ENCODE measurements at regions not wholly inside any gene's neighbourhood (a gene's known extent, or its start where the extent isn't known, plus 50 kb on each side); places are given as distances from the start of the nearest gene placed in this dataset.
"Not testable (repeated sequence)": the region's sequence is repeated elsewhere in the genome, so short reads cannot be mapped to it uniquely, and the experiment has no call there.

DNA sequence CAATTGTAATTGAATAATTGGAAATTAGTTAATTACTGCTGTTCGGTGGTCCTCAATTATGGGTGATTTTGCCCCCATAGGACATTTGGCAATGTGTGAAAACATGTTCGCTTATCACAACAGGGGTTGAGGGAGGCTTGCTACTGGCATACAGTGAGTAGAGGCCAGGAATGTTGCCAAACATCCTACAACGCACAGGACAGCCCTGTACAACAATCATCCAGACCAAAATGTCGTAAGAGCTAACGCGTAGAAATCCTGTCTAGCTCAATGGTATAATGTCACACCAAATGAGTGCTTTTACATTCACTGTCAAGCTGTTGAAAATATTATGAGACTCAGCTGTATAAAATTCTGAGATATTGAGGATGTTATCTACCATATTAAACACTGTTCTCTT, 464.4 kb upstream of the TUSC1 start:
- DNase-seq, result no peak

DNA sequence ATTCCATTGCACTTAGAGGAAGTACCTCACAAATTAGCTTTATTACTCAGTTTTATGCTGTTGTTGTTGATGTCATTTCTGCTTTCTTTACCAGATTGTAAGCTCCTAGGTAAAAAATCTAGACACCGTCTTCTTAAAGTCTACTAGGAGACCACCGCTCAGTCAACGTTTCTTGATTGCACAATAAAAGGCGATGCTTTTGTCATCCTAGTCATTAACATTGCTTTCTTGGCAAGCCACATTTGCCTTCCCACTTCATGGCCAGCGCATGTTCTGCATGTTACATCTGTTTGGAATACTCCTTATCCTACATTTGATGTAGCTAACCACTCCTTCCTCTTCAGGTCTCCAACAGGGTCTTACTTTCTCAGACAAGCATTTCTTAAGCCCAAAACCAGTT, 464.0 kb upstream of the TUSC1 start:
- DNase-seq, result no peak

DNA sequence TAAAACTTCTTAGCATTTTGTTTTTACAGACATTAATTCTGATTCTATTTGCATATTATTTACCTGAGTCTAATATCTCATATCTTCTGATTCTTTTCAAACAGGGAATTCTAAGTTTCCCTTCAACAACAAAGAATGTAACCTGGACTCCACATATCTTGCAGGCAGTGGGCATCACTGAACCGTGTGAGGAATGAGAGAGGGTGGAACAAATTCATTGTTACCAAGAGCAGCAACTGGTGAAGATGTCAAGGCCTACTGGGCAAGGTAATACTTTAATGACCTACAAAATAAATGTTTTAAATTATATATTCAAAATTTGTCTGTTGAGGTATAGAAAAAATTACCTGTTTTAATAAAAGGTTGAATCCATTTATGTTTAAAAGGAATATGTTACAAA, 455.3 kb upstream of the TUSC1 start:
- no peak for DNase-seq

DNA sequence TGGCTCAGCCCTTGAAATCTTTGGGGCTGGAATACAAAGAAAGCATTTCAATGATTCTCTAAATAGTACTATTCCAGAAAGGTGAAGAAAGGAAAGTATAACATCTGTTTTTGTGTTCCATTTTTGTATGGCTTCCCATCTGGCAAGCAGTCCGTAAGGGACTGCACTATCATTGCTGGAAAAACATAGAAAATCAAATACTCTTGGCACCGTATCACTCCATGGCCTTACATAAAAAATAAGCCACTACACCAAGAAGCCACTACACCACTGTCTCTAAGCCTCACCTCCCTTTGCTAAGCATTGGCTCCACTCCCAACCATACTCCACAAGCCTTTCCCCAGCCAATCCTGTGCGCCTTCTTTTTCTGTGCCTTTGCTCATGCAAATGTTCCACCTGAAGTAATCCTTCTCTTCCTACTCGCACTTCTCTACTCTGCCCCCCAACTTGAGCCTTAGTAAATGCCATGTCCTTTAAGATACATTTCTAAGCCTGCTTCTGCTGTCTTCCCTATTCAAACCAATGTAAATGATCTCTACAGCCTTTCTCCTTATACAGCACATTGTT, 454.6 kb upstream of the TUSC1 start:
- DNase-seq, result no peak

DNA sequence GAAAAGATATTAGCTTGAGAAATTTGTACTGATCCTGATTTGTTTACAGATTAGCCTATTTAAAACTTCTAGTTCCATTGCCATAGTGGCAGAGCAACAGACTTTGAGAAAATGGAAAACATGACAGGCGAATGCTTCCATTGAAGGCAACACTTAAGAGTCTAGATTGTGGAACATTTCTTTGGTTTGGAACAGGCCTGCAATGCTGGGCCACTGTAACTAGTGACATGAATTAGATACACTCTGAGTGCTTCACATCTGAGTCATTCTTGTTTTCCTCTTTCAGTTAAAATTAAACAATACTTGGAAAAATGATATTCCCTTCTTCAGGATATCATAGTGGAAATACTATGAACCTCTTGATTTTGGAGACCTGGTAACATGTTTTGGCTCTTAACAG, 453.6 kb upstream of the TUSC1 start:
- DNase-seq, result no peak

DNA sequence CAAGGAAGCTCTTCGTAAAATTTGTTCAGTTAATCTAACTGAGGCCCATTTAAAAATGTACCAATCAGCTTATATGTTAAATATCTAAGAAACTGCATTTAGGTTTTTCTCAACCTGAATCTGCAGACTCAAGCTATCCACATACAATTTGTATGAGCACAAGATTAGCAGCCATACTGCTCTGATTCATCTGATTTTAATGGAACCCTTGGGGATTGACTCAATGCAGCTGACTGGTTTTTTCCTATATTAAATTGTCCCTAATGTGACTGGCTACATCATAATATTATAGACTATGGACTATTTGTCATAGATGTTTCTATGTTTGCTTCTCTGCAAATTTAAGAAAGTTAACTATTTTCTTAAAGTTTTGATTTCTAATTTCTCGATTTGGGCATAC, 451.0 kb upstream of the TUSC1 start:
- DNase-seq, result no peak

DNA sequence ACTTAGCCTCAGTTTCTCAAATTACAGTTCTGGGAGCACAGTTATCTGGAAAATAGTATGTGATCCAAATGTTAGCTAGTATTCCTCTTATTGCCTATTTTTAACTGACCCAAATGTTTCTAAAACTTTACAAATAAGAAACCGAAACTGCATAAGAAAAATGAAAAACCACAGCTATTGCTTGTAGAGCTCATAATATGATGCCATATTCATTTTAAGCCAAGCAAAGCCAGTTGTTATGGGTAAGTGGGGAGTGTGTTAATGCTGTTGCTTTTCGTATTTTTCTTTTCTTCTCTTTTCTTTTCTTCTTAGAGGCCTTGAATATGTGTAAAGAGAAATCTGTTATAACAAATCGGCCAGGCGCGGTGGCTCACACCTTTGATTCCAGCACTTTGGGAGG, 447.4 kb upstream of the TUSC1 start:
- no peak for DNase-seq

DNA sequence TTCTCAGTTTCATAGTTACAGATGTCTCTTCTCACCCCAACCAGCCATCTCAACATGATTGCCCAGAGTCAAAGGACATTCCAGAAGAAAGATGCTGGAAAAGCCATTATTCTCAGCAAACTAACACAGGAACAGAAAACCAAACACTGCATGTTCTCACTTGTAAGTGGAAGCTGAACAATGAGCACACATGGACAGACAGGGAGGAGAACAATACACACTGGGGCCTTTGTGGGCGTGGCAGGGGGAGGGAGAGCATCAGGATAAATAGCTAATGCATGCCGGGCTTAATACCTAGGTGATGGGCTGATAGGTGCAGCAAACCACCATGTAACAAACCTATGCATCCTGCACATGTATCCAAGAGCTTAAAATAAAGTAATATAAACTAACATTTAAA, 437.8 kb upstream of the TUSC1 start:
- DNase-seq, result not testable (repeated sequence)

DNA sequence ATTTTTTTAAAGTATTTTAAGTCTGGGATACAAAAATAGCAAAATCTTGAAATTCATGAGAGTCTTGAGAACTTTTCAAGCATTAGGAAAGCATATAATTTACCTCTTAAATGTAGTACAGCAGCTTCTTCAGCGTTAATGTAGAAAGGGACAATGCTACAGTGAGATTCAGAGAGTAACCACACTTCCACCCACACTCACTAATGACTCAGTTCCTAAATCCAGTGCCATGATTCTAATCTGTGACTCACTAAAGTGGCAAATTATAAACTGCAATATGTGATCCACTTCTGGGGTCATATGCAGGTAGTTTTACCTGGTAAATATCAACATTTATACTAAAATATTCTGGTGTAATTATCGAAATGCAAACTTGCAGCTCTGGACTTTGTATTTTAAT, 434.5 kb upstream of the TUSC1 start:
- DNase-seq, result no peak

DNA sequence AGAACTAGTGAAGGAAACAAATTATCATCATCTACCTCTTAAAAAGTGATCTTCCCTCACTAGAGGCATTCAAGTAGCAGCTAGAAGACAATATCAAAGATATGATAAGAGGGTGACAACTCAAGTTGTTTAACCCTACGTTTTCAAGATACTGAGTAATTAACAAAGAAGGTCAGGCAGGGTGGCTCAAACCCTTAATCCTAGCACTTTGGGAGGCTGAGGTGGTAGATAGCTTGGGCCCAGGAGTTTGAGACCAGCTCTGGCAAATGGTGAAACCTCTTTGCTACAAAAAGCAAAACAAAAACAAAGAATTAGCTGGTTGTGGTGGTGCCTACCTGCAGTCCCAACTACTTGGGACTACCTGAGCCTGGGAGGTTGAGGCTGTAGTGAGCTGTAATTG, 408.2 kb upstream of the TUSC1 start:
- no peak for DNase-seq

DNA sequence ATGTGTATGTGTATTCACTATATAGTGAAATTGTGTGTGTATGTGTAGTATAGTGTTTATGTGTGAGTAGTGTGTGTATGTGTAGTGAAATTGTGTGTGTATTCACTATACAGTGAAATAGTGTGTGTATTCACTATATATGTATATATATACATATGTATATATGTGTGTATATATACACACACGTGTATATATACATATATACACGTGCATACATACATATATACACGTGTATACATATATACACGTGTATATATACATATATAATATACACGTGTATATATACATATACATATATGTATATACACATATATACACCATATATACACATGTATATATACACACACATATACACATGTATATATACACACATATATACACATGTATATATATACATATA, 403.6 kb upstream of the TUSC1 start:
- DNase-seq, result no peak

DNA sequence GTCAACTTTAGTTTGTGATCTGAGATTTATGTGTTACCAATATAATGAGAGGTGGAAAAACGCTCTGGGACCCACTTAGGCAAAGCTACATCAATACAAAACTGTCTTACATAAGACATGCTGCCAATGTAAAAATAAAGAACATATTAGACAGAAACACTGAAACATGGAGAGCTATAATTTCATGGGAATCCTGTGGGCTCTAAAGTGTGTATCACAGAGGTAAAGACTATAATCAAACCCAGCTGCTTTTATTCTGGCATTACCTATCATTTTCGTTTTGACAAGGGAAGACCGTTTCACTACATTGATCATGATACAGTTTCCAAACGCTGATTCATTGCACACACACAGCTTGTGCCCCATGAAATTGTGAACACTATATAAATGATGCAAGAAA, 400.5 kb upstream of the TUSC1 start:
- DNase-seq, result no peak

DNA sequence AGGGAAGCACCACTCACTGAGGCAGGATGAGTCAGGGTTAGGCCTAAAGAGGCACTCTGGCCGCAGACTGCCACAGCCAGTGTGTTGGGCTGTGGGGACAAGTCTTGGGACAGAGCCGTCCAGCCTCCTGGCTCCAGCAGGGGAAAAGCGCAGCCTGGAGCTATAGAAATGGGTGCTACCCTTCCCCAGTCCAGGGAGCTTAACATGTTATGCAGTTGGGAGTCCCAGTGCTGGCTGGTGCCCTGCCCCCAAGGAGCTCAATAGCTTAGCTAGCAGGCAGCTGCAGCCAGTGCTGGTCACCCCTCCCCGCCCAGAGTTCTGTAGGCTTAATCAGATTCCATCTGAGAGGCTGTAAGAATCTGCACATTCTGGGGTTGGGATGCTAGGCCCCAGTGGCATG, 399.6 kb upstream of the TUSC1 start:
- no peak for DNase-seq

DNA sequence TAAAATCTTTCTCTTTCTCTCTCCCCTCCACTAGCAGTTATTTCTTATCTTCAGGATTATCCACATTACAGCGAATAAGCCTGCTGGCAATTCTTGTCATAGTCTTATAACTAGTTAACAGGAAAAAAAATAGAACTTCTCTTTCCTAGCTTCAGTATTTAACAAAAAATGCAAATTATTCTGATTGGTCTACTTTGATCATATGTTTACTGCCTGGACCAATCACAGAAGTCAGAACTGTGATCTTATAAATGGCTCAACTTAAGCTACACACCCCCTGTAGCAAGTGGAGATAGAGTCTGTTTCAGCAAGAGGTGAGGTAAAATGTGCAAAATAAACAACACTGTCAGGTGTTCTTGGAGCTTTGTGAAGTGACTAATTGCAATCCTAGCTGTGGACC, 389.4 kb upstream of the TUSC1 start:
- no peak for DNase-seq

DNA sequence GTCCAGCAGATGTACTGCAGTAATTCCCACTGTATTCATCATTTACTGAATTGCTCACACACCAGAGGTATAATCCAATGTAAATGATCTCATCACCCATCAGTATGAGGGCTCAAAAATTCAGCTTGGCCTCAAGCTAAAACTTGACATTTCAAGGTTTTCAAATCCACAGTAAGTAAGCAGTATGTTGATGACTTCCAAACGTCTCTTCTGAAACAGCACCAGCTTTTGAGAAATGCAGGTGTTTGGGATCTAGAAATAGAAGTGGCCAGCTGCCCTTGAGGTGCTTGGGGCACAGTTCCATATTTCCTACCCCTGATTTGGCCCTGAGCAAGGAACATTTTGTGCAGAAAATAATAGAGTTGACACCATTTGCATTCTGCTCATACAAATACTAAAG, 388.0 kb upstream of the TUSC1 start:
- DNase-seq, result no peak

DNA sequence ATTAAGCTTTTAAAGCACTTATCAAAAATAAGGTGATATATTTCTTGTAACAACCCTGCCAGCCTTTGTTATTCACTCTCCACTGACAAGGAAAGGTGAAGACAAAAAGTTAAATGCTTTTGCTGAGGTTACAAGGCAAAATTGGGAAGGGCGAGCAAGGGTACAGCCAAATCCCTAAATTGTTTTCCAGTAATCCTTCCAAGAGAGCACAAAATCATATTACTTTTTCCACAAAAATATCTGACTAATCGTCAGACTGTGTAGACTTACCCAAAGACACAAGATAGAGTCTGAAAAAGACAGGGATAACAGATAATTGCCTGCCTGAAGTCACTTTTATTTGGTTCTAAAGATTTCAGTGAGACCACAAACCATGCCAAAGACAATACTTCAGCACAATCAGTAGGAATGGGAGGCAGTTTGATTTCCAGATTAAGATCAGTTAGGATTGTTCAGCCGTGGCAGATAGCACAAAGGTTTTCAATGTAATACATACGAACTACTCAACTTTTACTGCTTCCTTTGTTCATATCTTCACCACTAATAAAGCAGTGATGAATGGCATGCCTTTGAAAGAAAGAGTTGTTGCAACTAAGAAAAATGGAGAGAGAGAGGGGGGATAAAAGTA, 383.8 kb upstream of the TUSC1 start:
- DNase-seq, result no peak

DNA sequence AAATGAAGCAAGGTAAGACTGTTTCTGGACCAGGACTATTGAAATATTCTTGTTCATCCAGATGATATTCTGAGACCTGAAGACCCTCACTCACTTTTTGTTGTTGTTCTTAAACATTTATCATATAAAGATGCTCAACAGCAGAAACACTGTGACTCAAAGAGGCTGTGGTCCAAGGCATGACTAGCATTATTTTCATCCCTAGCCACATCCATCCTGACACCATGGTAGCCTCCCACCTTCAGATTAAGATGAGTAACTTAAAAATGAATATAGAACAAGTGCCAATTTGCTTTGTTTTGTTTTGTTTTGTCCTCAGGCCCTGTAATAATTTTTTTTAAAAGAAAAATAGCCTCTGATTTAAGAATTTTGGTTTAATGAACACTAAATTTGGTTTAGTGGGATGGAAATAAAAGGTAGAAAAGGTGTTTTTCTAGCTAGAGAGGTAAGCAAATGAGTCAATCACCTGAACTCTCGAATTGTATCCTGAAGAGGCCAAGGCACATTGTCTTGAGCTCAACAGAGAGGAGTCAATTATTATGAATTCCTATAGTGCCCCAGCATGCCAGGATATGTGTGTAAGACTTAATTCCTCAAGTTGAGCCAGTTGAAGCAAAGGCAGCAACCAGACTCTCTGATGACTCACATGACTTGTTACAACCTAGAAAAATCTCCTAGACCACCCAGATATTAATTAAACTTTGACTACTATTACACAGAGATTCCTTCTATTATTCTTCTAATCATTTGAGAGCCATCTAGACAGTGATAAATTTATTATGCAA, 380.1 kb upstream of the TUSC1 start:
- no peak for DNase-seq

DNA sequence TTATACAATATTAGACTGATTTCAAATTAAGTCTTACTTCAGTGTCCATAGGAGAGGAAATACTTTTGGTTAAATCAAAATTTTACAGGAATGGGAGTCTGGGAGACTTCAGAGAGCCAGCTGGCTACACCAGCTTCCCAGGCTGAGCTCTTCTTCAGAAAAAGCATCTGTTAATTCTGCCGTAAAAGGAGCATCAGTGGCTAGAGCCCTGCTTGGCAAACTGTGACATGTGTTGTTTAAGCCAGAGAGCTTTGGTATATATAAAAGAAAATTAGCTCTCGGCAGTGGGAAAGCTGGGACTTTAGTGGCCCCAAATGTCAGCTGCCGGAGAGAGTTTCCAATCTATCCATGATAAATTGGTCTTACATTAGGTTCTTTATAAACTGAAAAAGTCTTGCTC, 378.8 kb upstream of the TUSC1 start:
- no peak for DNase-seq

DNA sequence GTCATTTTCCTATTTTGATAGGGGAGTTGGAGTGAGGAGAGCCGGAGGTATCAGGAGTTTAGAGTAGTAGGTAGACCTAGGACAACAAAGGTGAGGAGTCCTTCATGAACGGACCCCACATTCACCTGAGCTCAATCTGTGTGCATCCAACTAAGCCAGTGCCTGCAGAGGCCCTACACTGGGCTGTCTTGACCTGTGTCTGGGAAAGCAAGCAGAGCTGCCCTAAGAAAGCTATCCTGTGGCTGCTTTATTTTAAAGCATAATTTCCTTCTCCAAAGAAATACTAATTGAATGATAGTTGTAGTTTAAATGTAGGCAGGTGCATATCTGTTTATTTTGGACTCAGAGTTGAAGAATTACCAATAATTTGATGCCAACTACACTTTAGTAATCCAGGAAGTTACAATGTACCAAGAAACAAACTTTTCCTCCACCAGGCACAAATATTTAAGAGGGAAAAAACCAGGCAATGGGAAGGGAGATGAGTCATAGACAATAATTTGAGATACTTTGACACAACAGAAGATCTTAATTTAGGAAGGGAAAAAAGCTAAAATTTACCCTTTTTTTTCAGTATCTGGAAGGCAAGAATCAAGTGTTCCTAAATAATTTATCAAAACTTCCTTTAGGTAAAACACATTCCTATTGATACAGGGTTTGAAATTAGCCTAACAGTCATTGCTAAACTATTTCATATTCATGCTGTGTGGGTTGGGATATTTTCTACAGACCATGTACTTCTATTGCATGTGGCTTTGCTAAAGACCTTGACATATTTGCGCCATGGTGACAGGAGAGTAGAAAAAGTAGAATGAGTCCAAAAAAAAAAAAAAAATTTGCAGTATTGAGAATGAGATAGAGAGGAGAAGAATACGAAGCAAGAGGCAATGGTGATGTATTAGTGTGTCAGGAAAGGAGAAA, 376.6 kb upstream of the TUSC1 start:
- DNase-seq, result no peak

DNA sequence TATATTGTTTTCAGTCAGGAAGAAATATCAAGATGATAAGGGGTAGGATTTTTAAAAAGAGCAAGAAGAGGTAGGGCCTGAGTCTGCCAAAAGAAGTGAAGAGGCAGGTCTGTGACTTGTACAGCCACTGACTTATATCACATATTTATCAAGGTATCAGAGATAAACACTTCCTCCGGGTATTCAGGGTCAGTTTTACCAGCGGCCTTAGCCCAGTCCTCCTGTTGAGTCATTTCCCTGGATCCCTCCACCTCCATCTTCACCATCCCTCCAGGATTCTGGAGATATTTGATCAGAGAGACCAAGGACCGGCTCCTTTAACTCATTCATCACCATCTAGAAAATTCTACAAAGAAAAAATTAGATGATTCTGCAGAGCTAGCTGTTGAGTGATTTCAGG, 375.7 kb upstream of the TUSC1 start:
- no peak for DNase-seq

DNA sequence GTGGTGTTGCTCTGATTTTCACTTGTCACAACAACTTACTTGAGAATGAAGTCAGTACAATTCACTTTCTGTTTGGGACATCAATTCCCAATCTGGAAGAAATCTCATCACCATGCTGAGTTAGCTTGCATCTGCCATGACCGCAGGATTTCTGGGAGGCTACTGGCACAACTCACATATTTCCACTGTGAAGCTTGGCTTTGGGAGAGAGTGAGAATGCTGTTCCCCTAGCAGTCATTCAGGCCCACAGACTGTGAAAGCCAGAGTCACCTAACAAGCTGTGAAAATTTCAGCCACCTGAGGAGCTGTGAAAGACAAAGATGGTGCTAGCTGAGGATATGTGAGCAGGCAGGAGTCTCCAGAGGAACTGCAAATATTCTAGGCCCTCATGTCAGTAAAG, 365.2 kb upstream of the TUSC1 start:
- DNase-seq, result no peak

DNA sequence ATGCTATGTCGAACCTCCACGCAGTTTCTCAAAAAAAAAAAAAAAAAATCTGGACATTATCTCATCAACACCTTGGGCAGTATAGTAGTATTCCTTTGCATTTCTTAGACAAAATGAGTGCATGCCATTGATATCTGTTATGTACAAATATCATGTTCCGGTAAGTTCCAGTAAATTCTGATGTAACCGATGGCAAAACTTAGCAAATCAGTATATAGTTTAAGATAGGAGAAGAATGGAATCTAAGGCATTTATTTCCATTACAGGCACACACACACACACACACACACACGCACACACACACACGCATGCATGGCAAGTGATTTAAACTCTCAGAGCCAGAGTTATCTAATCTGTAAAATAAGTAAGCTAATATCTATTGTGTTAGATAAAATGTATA, 356.5 kb upstream of the TUSC1 start:
- no peak for DNase-seq

DNA sequence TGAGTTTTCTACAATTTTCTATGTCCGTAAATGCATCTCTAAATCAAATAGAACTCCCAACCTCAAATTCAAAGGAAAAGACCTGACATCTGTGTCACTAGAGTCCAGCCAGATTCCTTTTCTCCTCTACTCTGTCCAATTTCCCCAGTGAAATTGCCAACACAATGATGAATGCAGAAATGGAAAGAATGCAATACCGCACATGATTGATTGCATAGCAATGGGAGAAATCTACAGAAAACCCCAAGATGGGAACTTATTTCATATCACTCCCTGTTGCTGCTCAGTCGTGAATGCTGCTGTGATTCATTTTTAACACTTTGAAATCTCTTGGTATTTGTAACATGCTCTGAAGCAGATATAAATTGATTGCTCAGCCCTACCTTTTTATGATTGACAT, 355.1 kb upstream of the TUSC1 start:
- no peak for DNase-seq
